ENCODE measurements at regions not wholly inside any gene's neighbourhood (a gene's known extent, or its start where the extent isn't known, plus 50 kb on each side); places are given as distances from the start of the nearest gene placed in this dataset.

- no peak for DNase-seq
These were observed 290.1 kb upstream of the ZMIZ1 start for GRCh38 chr10:78778444-78779338.

DNA sequence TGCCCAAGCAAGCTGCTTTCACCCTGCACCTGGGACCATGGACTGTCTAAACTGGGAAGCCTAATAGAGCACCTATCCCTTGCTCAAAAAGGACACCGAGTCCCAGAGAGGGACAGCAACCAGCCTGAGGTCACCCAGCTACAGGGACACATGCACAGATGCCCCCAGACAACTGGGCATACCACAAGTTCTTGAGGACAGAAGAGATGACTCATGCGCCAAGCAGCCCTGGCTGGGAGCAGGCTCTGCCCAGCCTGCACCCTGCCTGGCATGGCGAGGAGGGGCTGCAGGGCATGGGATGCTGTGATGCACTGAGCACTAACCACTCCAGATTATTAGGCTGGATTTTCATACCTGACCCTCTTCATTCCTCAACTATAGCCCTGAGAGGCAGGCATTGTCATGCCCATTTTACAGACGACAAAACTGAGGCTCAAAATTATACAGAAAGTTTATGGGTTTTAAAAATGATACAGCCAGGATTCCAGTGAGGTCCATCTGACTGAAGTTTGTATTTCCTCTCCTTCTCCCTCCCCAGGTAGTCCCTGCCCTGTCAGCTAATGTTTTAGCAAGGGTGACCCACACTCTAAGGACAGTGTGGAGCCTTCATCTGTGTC is 289.3 kb upstream of the ZMIZ1 start:
- no peak for DNase-seq

DNA sequence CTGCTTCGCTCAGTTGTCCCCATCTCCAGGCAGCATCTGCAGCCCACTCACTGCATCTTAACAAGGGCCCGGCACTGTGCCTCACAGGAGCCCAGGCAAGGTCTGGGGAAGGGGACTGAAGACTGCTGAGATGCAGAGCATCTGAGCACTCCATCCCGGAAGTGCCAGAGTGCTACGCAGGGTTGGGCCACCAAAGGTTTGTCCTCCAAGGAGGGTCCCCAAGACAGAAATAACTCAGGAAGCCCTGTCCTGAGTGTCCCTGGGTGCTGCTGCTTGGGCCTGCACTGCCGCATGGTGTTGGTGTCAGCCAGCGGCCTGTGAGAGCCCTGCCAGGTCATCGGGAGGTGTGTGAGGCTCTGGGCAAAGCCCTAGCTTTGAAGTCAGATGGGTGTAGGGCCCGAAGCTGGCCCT is 288.2 kb upstream of the ZMIZ1 start:
- DNase-seq: no peak

- no peak for DNase-seq
These were observed 287.4 kb upstream of the ZMIZ1 start for GRCh38 chr10:78781251-78781913.

DNA sequence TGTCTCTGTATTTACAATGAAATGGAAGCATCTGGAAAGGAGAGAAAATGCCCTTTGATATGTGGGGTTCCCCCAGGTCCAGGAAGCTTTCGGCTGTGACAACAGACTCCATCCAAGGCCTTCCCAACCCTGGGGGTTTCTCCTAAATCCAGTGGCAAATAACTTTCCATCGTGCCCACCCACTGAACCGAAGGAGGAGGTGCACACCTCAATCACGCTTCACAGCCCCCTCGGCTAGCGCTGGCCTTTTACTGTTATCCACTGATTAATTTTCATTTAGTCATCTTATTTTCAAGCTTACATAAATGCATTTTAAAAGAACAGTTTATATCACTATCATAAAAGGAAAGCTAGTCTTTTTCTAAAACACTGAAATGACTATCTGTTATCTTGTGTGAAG is 286.8 kb upstream of the ZMIZ1 start:
- no peak for DNase-seq

GRCh38 chr10:78782441-78782840 is 286.3 kb upstream of the ZMIZ1 start:
- DNase-seq: no peak

DNA sequence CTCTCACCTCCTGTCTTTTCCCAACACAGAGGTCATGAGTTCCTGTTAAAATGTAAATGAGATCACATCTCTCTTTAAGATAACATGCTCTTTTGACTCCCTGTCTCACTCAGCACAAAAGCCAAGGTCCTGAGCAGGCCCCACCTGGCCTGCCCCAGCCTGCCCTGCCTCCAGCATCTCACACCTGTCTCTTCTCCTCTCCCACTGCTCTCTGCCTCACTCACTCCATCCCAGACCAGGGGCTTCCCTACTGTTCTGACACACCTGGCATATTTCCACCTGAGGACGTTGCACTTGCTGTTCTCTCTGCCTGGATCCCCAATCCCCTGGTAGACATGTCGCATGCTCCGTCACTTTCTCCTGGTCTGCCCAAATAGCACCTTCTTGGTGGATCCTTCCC is 285.0 kb upstream of the ZMIZ1 start:
- no peak for DNase-seq

DNA sequence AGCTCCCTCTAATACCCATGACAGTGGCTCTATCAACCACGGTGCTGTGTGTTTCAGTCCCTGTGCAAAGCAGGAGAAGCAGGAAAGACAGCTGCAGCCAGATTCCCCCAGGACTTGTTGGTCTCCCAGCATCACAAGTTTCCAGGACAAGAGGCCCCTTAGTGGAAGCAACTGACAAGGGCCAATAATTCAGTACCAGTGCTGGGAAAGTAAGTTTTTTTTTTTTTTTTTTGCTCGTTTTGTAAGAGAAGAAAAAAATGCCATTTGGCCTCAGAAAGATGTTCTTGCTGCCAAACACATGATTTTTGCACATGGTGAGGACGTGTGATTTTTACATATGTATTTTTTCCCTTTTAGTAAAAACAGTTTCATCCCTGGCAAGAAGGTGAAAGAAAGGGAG is 284.2 kb upstream of the ZMIZ1 start:
- no peak for DNase-seq

DNA sequence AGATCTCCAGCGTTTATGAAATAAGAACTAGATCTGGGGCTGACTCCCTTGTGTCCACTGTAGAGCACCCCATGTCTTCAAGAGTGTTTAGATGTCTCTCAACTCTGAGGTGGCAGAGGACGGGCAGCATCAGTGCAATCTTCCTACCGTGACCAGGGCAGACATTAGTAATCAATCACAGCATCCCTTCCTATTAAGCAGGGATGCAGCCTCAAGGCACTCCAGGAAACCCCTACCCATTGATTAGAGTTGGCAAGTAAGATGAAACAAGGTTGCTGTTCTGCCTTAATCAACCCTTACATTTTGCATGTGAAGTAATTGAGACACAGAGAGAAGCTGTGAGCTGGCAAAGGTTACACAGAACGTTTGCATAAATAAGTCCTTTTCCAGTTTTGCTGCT is 283.7 kb upstream of the ZMIZ1 start:
- DNase-seq: no peak

GRCh38 chr10:78785991-78786390 is 282.8 kb upstream of the ZMIZ1 start:
- no peak for DNase-seq

DNA sequence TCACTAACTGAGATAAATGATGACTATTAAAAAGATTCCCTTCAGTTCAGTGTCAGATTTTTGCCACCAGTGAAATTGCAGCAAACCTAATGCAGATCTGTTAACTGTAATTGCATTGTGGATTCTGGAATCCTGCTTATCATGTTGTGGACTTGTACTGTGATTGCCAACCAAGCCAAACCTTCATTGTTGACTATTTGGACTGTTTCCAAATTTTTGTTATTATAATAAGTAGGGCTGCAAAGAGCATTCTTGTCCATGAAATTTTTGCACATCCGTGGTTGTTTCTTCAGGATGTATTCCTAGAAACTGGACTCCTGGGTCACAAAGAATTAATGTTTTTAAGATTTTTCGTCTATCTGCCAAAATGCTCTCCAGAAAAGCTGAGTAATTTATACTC is 281.6 kb upstream of the ZMIZ1 start:
- no peak for DNase-seq

DNA sequence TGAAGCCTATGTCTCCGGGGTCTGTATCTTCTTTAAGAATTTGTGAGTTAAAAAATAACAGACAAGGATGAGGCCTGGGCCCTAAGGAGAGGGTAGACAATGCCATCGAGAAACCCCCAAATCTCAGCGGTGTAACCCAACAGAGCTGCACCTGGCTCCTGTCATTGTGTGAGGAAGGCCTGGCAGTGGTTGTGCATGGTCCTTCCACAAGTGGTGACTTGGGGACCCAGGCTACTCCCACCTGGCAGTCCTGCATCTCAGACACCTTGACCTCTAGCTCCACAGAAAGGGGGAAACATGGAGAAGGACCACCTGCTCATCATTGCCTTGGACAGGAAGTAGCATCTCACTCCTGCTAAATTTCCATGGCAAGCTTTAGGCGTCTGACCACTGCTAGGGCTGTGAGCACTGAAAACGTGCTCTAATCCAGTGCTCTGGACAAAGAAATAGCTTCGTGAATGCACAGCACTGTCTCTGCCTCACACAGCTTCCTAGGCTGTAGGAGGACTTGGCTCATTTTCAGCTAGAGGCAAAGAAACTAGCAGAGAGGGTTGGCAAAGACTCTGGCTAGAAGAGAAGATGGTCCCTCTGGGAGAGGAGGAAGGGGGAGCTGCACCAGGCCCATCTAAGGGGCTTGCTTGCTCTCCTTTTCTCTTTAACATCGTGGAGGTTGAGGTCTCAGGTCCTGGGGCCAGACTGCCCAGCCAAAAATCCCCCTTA is 273.9 kb upstream of the ZMIZ1 start:
- DNase-seq: no peak

DNA sequence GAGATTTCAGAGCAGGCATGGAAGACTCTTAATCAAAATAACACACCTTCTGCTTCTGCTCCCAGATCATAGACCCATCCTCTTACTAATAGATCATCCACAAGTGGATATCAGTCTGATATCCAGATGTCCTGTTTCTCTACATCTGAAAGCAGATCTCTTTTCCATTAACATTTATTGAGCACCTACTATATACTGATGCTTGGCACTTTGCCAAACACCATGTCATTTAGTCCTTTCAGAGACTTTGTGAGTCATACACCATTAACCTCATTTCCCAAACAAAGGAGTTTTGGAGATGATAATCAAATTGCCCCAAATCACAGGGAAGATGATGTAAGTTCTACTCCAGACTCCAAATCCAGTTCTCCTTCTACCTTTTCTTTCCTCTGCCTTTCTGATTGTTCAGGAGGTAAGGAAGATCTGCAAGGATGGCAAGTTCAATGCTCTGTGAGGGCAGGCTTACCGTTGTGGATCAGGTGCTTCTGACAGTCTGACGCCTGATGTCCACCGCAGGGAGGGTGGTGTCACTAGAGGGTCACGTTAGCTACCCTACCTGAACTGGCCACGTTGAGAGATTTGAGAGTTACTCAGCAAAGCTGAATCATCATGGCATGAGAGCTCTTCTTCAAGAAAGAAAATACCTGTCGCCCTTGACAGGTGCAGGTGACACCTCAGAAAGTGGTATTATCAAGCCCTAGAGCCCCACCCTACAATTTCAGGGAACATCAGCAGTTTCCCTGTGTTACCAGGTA is 269.6 kb upstream of the ZMIZ1 start:
- DNase-seq: no peak

- DNase-seq: no peak
These were observed 268.8 kb upstream of the ZMIZ1 start for GRCh38 chr10:78800006-78800405.

GRCh38 chr10:78800535-78801320 is 268.0 kb upstream of the ZMIZ1 start:
- DNase-seq: no peak

GRCh38 chr10:78802431-78802830 is 266.3 kb upstream of the ZMIZ1 start:
- no peak for DNase-seq

DNA sequence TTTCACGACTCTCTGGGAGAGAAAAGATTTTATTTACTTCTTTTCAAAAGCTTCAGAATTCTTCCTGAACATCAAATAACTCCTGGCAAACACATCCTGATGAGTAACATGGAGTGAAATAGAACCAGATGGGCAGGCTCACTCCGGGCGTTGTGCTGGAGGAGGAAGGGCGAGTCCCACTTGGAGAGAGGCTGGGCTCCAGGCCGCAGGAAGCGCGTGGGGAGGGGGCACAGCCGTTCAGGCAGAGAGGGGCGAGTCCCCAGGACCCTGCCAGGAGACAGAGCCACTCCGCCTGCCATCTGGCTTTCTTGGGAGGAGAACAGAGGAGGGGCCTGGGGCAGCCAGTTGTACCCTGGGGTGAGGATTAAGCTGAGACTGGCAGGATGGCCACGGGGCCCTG is 265.9 kb upstream of the ZMIZ1 start:
- no peak for DNase-seq

DNA sequence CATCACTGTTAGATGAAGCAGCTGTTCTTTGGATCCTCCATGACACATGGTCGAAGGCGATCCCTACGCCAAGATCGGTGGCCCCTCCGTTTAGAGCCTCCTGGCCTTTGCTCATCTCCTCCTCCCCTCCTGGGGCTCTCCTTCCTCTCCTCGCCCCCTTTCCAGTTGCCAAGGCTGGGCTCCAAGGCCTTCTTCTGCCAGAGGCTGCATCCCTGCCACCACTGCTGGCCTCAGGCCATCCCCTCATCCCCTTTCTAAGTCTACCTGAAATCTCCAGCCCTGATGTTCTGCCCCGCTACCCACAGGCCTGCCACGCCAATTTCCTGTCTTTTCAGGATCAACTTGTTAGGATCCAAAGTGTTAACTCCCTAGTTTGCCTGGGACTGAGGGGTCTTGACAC is 265.1 kb upstream of the ZMIZ1 start:
- DNase-seq: no peak

DNA sequence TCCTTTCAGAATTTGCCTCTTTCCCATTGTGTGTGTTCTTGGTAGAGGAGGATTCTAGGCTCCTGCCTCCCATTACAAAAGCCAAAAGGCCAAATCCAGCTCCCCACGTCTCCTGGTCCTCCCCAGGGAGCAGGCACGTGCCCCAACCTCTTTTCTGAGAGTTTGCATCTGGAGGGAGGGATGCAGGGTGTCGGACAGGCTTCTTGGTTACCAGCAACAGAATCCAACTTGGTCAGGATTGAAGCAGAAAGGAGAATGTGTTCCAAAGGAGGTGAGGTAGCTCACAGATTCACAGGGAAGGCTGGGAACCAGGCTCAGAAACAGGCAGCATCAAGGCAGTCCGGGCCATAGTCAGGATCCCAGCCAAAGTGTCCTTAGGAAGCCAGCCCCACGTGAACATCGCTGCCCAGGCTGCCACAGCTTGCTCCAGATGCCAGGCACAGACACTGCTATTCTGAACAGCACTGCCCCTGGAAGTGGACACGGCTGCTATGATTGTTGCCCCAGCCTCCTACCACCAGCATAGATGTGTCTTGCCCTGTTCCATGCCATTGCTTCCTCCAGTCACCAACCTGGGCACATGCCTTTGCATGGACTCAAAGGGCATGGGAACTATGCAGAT is 264.2 kb upstream of the ZMIZ1 start:
- no peak for DNase-seq

- DNase-seq: no peak
These were observed 263.6 kb upstream of the ZMIZ1 start for GRCh38 chr10:78805176-78805575.

GRCh38 chr10:78806681-78807221 is 262.0 kb upstream of the ZMIZ1 start:
- DNase-seq: peak in 3 of 4 experiments; percentile 35 to 50 (median 50)

Data from suppressor macrophage (primary cell).